Neural cell (in vitro differentiated cells): ENCODE measurements at regions not wholly inside any gene's neighbourhood (a gene's known extent, or its start where the extent isn't known, plus 50 kb on each side); places are given as distances from the start of the nearest gene placed in this dataset.

Experiments
- CTCF ChIP-seq: fragments of 450-650 bp; IDR thresholded peaks from 2 replicates; pipeline ENCODE4 v1.5.1; 2014; ENCODE audit warnings: antibody characterized with exemption, mild to moderate bottlenecking, moderate library complexity; ENCODE audit not compliant: poor library complexity, severe bottlenecking
- EP300 ChIP-seq: fragments of 450-650 bp; conservative IDR thresholded peaks from 2 replicates; pipeline ENCODE4 v1.6.1; 2014; ENCODE audit warnings: antibody characterized with exemption, mild to moderate bottlenecking, moderate library complexity; ENCODE audit not compliant: poor library complexity, severe bottlenecking
- EZH2 ChIP-seq: fragments of 200-600, 300-800 bp; shearing (Covaris generic), sonication (generic); IDR thresholded peaks from 2 replicates; pipeline ENCODE4 v1.6.1; 2014; ENCODE audit warnings: antibody characterized with exemption, low read length, borderline replicate concordance, mild to moderate bottlenecking; ENCODE audit not compliant: insufficient read depth, poor library complexity, severe bottlenecking
- MXI1 ChIP-seq: fragments of 450-650 bp; conservative IDR thresholded peaks from 2 replicates; pipeline ENCODE4 v1.6.1; 2014; ENCODE audit warnings: antibody characterized with exemption, mild to moderate bottlenecking; ENCODE audit not compliant: poor library complexity, severe bottlenecking
- POLR2AphosphoS5 ChIP-seq: IDR thresholded peaks from 2 replicates; pipeline ENCODE4 v1.6.1; 2012
- REST ChIP-seq: IDR thresholded peaks from 2 replicates; pipeline ENCODE4 v1.6.1; 2012; ENCODE audit warnings: borderline replicate concordance
- TAF1 ChIP-seq: IDR thresholded peaks from 2 replicates; pipeline ENCODE4 v1.6.1; 2012; ENCODE audit warnings: low read depth

GRCh38 chr12:13503094-13503835 is 306.7 kb downstream of the EMP1 start:
- no peak for TF ChIP-seq CTCF
- TF ChIP-seq EP300, result no peak
- TF ChIP-seq EZH2, result no peak
- TF ChIP-seq TAF1, result no peak
- no peak for TF ChIP-seq POLR2AphosphoS5
- no peak for TF ChIP-seq REST
- TF ChIP-seq MXI1, result no peak
